Activated CD4-positive, alpha-beta T cell treated with anti-CD3 and anti-CD28 coated beads, Interleukin-2, Interleukin-6, amounts not matched to agents 100 ng/mL and 50 ng/mL, durations not matched to agents 16 hours and 8 hours (primary cell): ENCODE measurements at regions not wholly inside any gene's neighbourhood (a gene's known extent, or its start where the extent isn't known, plus 50 kb on each side); places are given as distances from the start of the nearest gene placed in this dataset.

Source experiments
- DNase-seq: peaks from one replicate; pipeline ENCODE4 v3.0.0-alpha.2; 2020

GRCh38 chr5:141800617-141801016, 77.6 kb downstream of the PCDH1 start:
- no peak for DNase-seq

GRCh38 chr5:141799507-141800167, 78.6 kb downstream of the PCDH1 start:
- DNase-seq, result no peak

- no peak for DNase-seq
Measured at GRCh38 chr5:141797425-141797824, 80.8 kb downstream of the PCDH1 start.

- no peak for DNase-seq
Measured at GRCh38 chr5:141795421-141795820, 82.8 kb downstream of the PCDH1 start.

GRCh38 chr5:141793881-141794280, 84.3 kb downstream of the PCDH1 start:
- DNase-seq, result no peak

GRCh38 chr5:141793403-141793802, 84.8 kb downstream of the PCDH1 start:
- no peak for DNase-seq

- DNase-seq, result no peak
Measured at GRCh38 chr5:141790630-141791029, 87.6 kb downstream of the PCDH1 start.

DNA sequence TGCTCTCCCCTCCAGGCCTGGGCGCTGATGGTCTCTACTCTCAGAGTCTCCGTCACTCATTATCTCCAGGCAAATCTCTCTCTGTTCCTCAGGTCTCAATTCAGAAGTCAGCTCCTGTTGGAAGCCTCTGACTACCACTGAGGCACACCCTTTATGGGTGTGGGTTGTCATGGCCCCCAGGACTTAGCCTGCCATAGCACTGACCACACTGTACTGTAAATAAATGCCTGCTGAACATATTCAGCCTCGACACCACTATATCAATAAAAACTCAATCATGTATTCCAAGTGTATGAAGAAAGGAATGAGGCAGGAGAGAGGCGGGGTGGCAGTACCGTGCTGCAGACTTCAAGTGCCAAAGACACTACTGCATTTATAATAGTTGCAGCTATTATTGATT, 88.9 kb downstream of the PCDH1 start:
- DNase-seq, result no peak

- no peak for DNase-seq
Measured at GRCh38 chr5:141788296-141788970, 89.8 kb downstream of the PCDH1 start.

GRCh38 chr5:141787376-141787775, 90.8 kb downstream of the PCDH1 start:
- no peak for DNase-seq

GRCh38 chr5:141786700-141787099, 91.5 kb downstream of the PCDH1 start:
- no peak for DNase-seq

DNA sequence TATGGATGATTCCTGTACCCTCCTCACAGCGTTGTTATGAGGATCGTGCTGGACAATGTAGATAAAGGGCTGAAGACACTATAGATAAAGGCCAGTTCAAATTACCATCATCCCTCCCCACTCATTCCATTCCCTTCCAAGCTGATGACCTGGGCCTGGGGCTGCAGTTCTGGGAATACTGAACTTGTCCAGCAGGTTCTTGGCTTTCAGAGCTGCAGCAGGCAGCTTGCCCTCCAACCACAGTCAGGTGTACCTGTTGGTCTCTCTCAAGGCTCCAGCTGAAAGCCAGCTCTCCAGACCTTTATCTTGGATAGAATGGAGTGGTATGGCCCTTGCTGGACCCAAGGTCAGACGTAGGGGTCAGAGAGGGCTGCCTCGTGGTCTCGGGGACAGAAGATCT, 92.5 kb downstream of the PCDH1 start:
- DNase-seq, result no peak

DNA sequence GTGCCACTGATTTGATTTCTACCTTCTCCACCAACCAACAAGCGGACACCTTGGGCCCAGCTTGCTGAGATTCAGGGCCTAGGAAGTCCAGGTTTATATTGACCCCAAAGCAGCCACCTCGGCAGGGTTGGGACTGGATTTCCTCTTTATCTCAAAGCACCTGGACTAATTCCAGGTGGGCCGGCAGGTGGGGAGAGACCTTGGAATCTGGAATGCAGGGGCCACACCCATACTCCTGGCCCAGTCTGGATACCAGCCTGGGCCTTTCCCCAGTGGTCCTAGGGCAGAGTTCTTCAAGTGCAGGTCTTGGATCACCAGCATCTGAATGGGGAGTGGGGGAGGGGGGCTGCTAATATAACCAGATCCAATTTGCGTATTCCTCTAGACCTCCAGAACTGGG, 93.1 kb downstream of the PCDH1 start:
- no peak for DNase-seq

DNA sequence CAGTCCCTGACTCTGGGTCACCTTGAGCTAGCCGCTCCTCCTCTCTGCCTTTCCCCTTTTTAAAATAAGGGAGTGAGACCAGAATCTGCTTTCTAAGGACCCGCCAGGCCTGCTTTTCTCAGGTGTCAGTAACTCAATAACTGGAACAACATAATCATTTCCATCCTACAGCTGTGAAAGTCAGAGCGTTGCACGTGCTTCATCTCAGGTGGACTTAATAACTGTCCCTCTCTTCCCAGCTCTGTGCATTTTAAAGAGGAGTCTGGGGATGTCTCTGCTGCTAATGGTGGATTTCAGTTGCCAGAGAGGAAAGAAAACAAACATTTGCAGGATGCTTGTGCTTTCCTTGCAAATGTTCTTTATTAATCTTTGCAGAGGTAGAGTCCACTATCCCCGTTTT, 93.7 kb downstream of the PCDH1 start:
- no peak for DNase-seq

- no peak for DNase-seq
Measured at GRCh38 chr5:141783947-141784296, 94.3 kb downstream of the PCDH1 start.

- DNase-seq, result no peak
Measured at GRCh38 chr5:141783005-141783946, 94.9 kb downstream of the PCDH1 start.

DNA sequence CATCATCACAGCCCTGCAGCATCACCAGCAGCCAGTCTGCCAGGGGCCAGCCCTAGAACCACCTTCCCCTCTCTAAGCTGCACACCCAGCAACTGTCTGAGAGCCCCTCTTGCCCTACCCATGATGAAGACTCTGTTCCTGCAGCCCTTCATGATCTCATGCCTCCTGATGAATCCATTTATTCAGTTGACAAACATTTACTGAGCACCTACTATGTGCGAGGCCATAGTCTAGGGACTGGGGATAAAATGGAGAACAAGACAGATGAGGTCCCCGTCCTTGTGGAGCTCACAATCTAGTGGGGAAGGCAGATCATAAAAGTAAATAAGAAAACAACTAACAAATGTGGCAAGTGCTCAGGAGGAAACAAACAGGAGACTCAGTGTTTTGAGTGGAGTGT, 96.3 kb downstream of the PCDH1 start:
- no peak for DNase-seq

DNA sequence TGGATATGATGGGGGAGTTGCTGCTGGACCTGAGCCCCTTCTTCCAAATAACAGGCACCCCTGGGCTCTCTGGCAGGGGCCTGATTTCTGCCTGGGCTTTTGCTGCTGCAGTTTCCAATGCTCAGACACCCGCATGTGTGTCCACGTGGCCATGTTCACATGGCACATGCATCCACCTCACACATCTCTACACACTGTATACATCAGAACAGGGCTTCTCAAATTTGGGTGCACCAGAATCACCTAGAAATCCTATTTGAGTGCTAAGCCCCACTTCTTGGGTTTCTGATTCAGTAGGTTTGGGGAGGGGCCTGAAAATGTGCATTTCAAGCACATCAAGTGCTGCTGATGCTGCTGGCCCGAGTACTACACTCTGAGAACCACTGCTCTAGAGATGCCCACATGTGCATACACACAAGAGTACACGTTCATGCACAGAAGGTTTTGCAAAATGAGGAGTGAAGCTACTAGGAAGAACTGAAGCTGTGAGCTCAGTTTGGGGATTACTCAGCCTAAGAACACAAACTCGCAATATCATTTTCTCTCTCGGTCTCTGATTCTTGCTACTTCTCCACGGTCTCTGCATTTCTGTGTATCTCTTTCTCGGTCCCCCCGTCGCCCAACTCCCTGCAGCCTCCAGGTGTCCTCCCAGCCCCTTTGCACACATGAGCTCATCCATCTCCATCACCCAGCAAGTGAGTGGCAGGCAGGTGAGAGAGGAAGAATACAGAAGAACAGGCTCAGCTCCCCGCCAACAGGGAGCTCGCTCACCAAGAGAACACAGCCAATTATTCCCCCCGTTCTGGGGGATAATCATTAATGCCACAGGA, 97.0 kb downstream of the PCDH1 start:
- DNase-seq, result peak; percentile 3

DNA sequence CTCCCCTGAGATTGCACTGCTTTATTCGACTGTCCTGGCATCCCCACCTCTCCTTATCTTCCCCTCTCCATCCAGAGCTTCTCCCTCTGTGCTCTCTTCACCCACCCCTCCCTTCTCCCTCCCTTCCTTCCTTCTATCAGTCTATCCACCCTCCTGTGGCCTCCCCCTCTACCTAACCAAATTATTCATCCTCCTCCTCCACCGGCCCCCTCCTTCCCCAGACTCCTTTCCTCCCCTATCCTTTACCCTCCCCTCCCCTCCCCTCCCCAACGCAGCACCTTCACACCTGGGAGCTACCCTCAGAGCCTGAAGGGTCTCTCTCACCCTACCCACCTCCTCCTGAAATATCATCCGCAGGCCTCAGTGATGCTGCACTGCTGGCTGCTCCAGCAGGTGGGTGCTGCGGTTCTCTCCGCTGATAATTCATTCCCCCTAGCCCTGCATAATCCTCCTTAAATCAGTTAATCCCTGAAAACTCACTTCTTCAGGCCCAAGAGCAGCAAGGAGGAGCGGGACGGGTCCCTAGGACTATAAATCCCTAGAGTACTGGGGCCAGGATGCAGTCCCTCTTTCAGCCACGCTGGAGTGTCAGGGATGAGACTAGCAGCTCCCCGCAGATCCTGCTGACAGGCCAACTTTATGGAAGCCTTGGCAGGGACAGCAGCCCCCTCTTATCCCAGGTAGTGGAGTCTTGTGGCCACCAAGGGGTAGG, 97.8 kb downstream of the PCDH1 start:
- DNase-seq, result no peak

GRCh38 chr5:141779503-141779973, 97.5 kb upstream of the ARAP3 start:
- DNase-seq, result no peak

GRCh38 chr5:141778683-141779082, 96.7 kb upstream of the ARAP3 start:
- DNase-seq, result no peak

GRCh38 chr5:141778206-141778605, 96.2 kb upstream of the ARAP3 start:
- DNase-seq, result no peak
